ENCODE measurements at regions not wholly inside any gene's neighbourhood (a gene's known extent, or its start where the extent isn't known, plus 50 kb on each side); places are given as distances from the start of the nearest gene placed in this dataset.

DNA sequence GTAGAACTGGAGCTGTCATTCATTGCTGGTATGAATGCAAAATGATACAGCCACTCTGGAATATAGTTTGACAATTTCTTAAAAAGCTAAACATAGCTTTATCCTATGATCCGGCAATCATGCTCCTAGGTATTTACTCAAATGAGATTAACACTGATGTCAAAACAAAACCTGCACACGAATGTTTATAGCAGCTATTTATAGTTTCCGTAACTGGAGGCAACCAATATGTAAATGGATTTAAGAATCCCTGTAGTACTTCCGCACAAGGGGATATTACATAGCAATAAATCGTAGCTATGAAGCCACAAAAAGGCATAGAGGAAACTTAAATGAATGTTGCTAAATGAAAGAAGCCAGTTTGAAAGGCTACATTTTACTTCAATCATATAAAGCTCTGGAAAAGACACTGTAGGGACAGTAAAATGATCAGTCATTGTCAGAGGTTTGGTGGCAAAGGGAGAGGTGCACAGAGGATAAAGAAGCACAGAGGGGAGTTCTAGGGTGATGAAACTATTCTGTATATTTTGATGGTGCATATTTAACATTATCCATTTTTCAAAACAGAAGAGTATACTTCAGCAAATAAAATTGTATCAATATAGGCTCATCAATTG lies 1893.0 kb upstream of the PCDH20 start:
- TF ChIP-seq, protein P1, sequence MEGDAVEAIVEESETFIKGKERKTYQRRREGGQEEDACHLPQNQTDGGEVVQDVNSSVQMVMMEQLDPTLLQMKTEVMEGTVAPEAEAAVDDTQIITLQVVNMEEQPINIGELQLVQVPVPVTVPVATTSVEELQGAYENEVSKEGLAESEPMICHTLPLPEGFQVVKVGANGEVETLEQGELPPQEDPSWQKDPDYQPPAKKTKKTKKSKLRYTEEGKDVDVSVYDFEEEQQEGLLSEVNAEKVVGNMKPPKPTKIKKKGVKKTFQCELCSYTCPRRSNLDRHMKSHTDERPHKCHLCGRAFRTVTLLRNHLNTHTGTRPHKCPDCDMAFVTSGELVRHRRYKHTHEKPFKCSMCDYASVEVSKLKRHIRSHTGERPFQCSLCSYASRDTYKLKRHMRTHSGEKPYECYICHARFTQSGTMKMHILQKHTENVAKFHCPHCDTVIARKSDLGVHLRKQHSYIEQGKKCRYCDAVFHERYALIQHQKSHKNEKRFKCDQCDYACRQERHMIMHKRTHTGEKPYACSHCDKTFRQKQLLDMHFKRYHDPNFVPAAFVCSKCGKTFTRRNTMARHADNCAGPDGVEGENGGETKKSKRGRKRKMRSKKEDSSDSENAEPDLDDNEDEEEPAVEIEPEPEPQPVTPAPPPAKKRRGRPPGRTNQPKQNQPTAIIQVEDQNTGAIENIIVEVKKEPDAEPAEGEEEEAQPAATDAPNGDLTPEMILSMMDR (conservative IDR thresholded peaks at IDR 0.05; ENCODE audit: low read depth, low read length), result no peak
- TF ChIP-seq MAFK (IDR thresholded peaks at IDR 0.05; ENCODE audit: low read depth, low read length), result no peak
